SU-DHL-6 (cell line): ENCODE measurements at regions not wholly inside any gene's neighbourhood (a gene's known extent, or its start where the extent isn't known, plus 50 kb on each side); places are given as distances from the start of the nearest gene placed in this dataset.

Experiments used
- H2AFZ ChIP-seq: fragments of 200-600 bp; sonication (generic); 2 replicates; pipeline ENCODE4 v1.6.1; 2014; ENCODE audit warnings: low read depth, mild to moderate bottlenecking, moderate library complexity, mixed read lengths, antibody characterized with exemption, low read length; ENCODE audit not compliant: severe bottlenecking
- H3F3A ChIP-seq: fragments of 200-600 bp; shearing (Covaris generic); 2 replicates; pipeline ENCODE4 v1.6.0; 2016; ENCODE audit warnings: antibody characterized with exemption, mild to moderate bottlenecking; ENCODE audit not compliant: insufficient read depth
- H3K27ac ChIP-seq: fragments of 200-600 bp; sonication (generic); 2 replicates; pipeline ENCODE4 v1.5.1; 2016; ENCODE audit warnings: low read depth, mild to moderate bottlenecking, low read length, moderate library complexity, mixed read lengths
- H3K27me3 ChIP-seq: fragments of 200-600 bp; sonication (generic), shearing (Covaris generic); 2 replicates; pipeline ENCODE4 v1.6.0; 2014; ENCODE audit warnings: mild to moderate bottlenecking, low read length
- H3K36me3 ChIP-seq: fragments of 200-600 bp; sonication (generic); 2 replicates; pipeline ENCODE4 v1.6.1; 2014; ENCODE audit warnings: mild to moderate bottlenecking, low read length, mixed read lengths
- H3K4me2 ChIP-seq: fragments of 300-600, 200-600 bp; shearing (Covaris generic), sonication (generic); 2 replicates; pipeline ENCODE4 v1.6.0; 2014; ENCODE audit warnings: low read length, low read depth, mild to moderate bottlenecking; ENCODE audit not compliant: poor library complexity, severe bottlenecking
- H3K4me3 ChIP-seq: fragments of 200-600 bp; sonication (generic); 2 replicates; pipeline ENCODE4 v1.5.1; 2014; ENCODE audit warnings: antibody characterized with exemption, low read length, mild to moderate bottlenecking, mixed read lengths; ENCODE audit not compliant: insufficient read depth, poor library complexity, severe bottlenecking
- H3K79me2 ChIP-seq: fragments of 200-600 bp; sonication (generic); 2 replicates; pipeline ENCODE4 v1.6.1; 2014; ENCODE audit warnings: mild to moderate bottlenecking, low read length, moderate library complexity; ENCODE audit not compliant: insufficient read depth
- H3K9ac ChIP-seq: fragments of 200-600 bp; sonication (generic); 2 replicates; pipeline ENCODE4 v1.7.0; 2014; ENCODE audit warnings: mild to moderate bottlenecking, low read length
- H3K9me2 ChIP-seq: fragments of 200-600 bp; sonication (generic); replicated peaks from 2 replicates; pipeline ENCODE4 v1.6.1; 2014; ENCODE audit warnings: low read length; ENCODE audit not compliant: insufficient read depth
- H3K9me3 ChIP-seq: fragments of 200-600 bp; sonication (generic); 2 replicates; pipeline ENCODE4 v1.6.1; 2014; ENCODE audit warnings: low read length, mixed read lengths; ENCODE audit not compliant: insufficient read depth
- H4K20me1 ChIP-seq: fragments of 200-600 bp; sonication (generic); 2 replicates; pipeline ENCODE4 v1.6.1; 2014; ENCODE audit warnings: low read depth, mild to moderate bottlenecking, antibody characterized with exemption, low read length, moderate library complexity, mixed read lengths
- EZH2phosphoT487 ChIP-seq: fragments of 200-600 bp; sonication (generic), shearing (Covaris generic); conservative IDR thresholded peaks from 2 replicates; pipeline ENCODE4 v1.6.1; 2018; ENCODE audit warnings: mild to moderate bottlenecking, antibody characterized with exemption, low read length, moderate library complexity, mixed read lengths
- TF ChIP-seq, protein P1 (sequence below): fragments of 200-600 bp; sonication (generic); IDR thresholded peaks from one replicate; pipeline ENCODE4 v1.5.1; 2017; ENCODE audit warnings: antibody characterized with exemption, mild to moderate bottlenecking, low read length, moderate library complexity; ENCODE audit not compliant: insufficient read depth, poor library complexity, severe bottlenecking

- no peaks in the 10 kb centered on the region for H3K36me3 ChIP-seq
- H3K27ac ChIP-seq, result no peak overlapping the region
- no peaks in the 10 kb centered on the region for H3K9me3 ChIP-seq
- H3K79me2 ChIP-seq, result no peaks in the 10 kb centered on the region
- H3K9me2 ChIP-seq, result no peaks in the 10 kb centered on the region
- H3K27me3 ChIP-seq, result no peaks in the 10 kb centered on the region
- H4K20me1 ChIP-seq, result no peaks in the 10 kb centered on the region
- no peaks in the 10 kb centered on the region for H3F3A ChIP-seq
- TF ChIP-seq EZH2phosphoT487, result no peak
- no peak overlapping the region for H3K4me2 ChIP-seq
- no peak overlapping the region for H3K9ac ChIP-seq
- no peak overlapping the region for H2AFZ ChIP-seq
- H3K4me3 ChIP-seq, result no peak overlapping the region
Measured at GRCh38 chr7:54066643-54067042, 475.5 kb upstream of the VSTM2A start.

DNA sequence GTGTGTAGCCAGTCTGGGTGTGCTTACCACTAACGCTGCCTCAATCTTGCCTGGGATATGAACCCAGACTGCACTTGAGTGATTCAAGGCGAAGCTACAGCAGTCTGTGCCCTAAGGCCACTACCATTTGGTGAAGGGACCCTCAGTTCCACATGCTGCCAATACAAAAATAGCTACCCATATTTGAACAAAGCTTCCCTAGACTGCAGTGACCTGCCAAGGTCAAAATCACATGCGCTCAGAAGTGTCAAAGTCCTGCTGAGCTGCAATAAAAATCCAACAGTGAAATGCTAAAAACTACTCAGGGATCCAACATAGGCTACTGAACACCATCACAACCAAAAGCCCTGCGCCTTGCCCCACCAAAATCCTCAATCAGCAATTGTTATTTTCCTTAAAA is 472.3 kb upstream of the VSTM2A start:
- Histone ChIP-seq H3F3A (no peaks in the 10 kb centered on the region), H3K36me3 (no peaks in the 10 kb centered on the region), H3K79me2 (no peaks in the 10 kb centered on the region), H4K20me1 (no peaks in the 10 kb centered on the region), H3K9me2 (no peaks in the 10 kb centered on the region), H2AFZ (no peak overlapping the region), H3K27ac (no peak overlapping the region), H3K4me2 (no peak overlapping the region), H3K4me3 (no peak overlapping the region), H3K27me3 (no peaks in the 10 kb centered on the region), H3K9me3 (no peaks in the 10 kb centered on the region), H3K9ac (no peak overlapping the region)
- TF ChIP-seq, protein P1, sequence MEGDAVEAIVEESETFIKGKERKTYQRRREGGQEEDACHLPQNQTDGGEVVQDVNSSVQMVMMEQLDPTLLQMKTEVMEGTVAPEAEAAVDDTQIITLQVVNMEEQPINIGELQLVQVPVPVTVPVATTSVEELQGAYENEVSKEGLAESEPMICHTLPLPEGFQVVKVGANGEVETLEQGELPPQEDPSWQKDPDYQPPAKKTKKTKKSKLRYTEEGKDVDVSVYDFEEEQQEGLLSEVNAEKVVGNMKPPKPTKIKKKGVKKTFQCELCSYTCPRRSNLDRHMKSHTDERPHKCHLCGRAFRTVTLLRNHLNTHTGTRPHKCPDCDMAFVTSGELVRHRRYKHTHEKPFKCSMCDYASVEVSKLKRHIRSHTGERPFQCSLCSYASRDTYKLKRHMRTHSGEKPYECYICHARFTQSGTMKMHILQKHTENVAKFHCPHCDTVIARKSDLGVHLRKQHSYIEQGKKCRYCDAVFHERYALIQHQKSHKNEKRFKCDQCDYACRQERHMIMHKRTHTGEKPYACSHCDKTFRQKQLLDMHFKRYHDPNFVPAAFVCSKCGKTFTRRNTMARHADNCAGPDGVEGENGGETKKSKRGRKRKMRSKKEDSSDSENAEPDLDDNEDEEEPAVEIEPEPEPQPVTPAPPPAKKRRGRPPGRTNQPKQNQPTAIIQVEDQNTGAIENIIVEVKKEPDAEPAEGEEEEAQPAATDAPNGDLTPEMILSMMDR, result no peak
- no peak for TF ChIP-seq EZH2phosphoT487

- Histone ChIP-seq H3K27me3 (no peaks in the 10 kb centered on the region), H3K4me2 (no peak overlapping the region), H2AFZ (no peak overlapping the region), H3K9ac (no peak overlapping the region), H3F3A (no peaks in the 10 kb centered on the region), H3K79me2 (no peaks in the 10 kb centered on the region), H4K20me1 (no peaks in the 10 kb centered on the region), H3K9me2 (no peaks in the 10 kb centered on the region), H3K9me3 (no peaks in the 10 kb centered on the region), H3K36me3 (no peaks in the 10 kb centered on the region), H3K4me3 (no peak overlapping the region), H3K27ac (no peak overlapping the region)
- no peak for TF ChIP-seq EZH2phosphoT487
- TF ChIP-seq, protein P1, result no peak
Measured at GRCh38 chr7:54072710-54073109, 469.5 kb upstream of the VSTM2A start.

DNA sequence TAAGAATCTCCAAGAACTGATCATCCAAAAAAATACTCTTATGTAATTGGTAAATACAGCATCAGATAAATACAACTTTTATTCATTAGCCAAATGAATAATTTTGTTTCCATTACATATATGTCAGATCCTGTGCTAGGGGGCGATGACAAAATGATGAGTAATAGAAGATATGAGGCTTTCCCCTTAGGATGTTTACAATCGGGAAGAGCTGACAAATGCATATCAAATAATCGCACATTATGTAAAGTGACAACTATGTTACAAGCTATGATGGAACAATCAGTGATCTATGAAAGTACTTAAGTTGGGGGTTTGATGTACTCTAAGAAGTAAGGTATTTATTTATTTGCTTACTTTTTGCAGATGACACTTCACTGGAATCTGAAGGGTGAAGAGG is 465.6 kb upstream of the VSTM2A start:
- Histone ChIP-seq H3K9me2 (no peaks in the 10 kb centered on the region), H3K79me2 (no peaks in the 10 kb centered on the region), H3F3A (no peaks in the 10 kb centered on the region), H3K4me3 (no peak overlapping the region), H3K9ac (no peak overlapping the region), H3K27ac (no peak overlapping the region), H4K20me1 (no peaks in the 10 kb centered on the region), H3K4me2 (no peak overlapping the region), H2AFZ (no peak overlapping the region), H3K27me3 (no peaks in the 10 kb centered on the region), H3K9me3 (0 out of 2 replicates have a peak, but pooled peaks cover 3% of the 10 kb centered on the region), H3K36me3 (no peaks in the 10 kb centered on the region)
- TF ChIP-seq, protein P1, result no peak
- TF ChIP-seq EZH2phosphoT487, result no peak
